ENCODE measurements at regions not wholly inside any gene's neighbourhood (a gene's known extent, or its start where the extent isn't known, plus 50 kb on each side); places are given as distances from the start of the nearest gene placed in this dataset.

- Mint-ChIP-seq H3K27ac (no peak overlapping the region), H3K4me1 (ENCODE audit: unreplicated experiment) (no peaks in the 10 kb centered on the region), H3K9me3 (no peaks in the 10 kb centered on the region), H3K4me3 (no peak overlapping the region), H3K27me3 (no peaks in the 10 kb centered on the region), H3K36me3 (no peaks in the 10 kb centered on the region)
- TF ChIP-seq CTCF (conservative IDR thresholded peaks at IDR 0.05): no peak
- no peak for DNase-seq (ENCODE audit: extremely low spot score, unreplicated experiment)
Measured at GRCh38 chr11:31943056-31943780, 132.1 kb upstream of the PAX6 start.

- no peaks in the 10 kb centered on the region for H3K36me3 Mint-ChIP-seq
- H3K27me3 Mint-ChIP-seq: no peaks in the 10 kb centered on the region
- no peak for TF ChIP-seq CTCF (conservative IDR thresholded peaks at IDR 0.05)
- no peaks in the 10 kb centered on the region for H3K4me1 Mint-ChIP-seq (ENCODE audit: unreplicated experiment)
- no peak for DNase-seq (ENCODE audit: extremely low spot score, unreplicated experiment)
- no peak overlapping the region for H3K4me3 Mint-ChIP-seq
- no peak overlapping the region for H3K27ac Mint-ChIP-seq
- H3K9me3 Mint-ChIP-seq: no peaks in the 10 kb centered on the region
Measured at GRCh38 chr11:31940371-31941037, 129.4 kb upstream of the PAX6 start.

- H3K4me1 Mint-ChIP-seq (ENCODE audit: unreplicated experiment): no peaks in the 10 kb centered on the region
- no peak overlapping the region for H3K27ac Mint-ChIP-seq
- H3K36me3 Mint-ChIP-seq: no peaks in the 10 kb centered on the region
- no peaks in the 10 kb centered on the region for H3K9me3 Mint-ChIP-seq
- no peak for TF ChIP-seq CTCF (conservative IDR thresholded peaks at IDR 0.05)
- no peak overlapping the region for H3K4me3 Mint-ChIP-seq
- no peaks in the 10 kb centered on the region for H3K27me3 Mint-ChIP-seq
- no peak for DNase-seq (ENCODE audit: extremely low spot score, unreplicated experiment)
Measured at GRCh38 chr11:31939004-31939403, 127.9 kb upstream of the PAX6 start.

- Mint-ChIP-seq H3K27me3 (no peaks in the 10 kb centered on the region), H3K4me1 (ENCODE audit: unreplicated experiment) (no peaks in the 10 kb centered on the region), H3K9me3 (no peaks in the 10 kb centered on the region), H3K4me3 (no peak overlapping the region), H3K27ac (no peak overlapping the region), H3K36me3 (no peaks in the 10 kb centered on the region)
- DNase-seq (ENCODE audit: extremely low spot score, unreplicated experiment): no peak
- no peak for TF ChIP-seq CTCF (conservative IDR thresholded peaks at IDR 0.05)
Measured at GRCh38 chr11:31936312-31936711, 125.2 kb upstream of the PAX6 start.

- no peaks in the 10 kb centered on the region for H3K4me1 Mint-ChIP-seq (ENCODE audit: unreplicated experiment)
- H3K27ac Mint-ChIP-seq: no peak overlapping the region
- DNase-seq (ENCODE audit: extremely low spot score, unreplicated experiment): no peak
- no peaks in the 10 kb centered on the region for H3K36me3 Mint-ChIP-seq
- no peaks in the 10 kb centered on the region for H3K9me3 Mint-ChIP-seq
- no peak for TF ChIP-seq CTCF (conservative IDR thresholded peaks at IDR 0.05)
- H3K27me3 Mint-ChIP-seq: no peaks in the 10 kb centered on the region
- no peak overlapping the region for H3K4me3 Mint-ChIP-seq
Measured at GRCh38 chr11:31932879-31933278, 121.8 kb upstream of the PAX6 start.

Measured in type B pancreatic cell (in vitro differentiated cells).